ENCODE measurements at regions not wholly inside any gene's neighbourhood (a gene's known extent, or its start where the extent isn't known, plus 50 kb on each side); places are given as distances from the start of the nearest gene placed in this dataset.
"Not testable (repeated sequence)": the region's sequence is repeated elsewhere in the genome, so short reads cannot be mapped to it uniquely, and the experiment has no call there.

DNA sequence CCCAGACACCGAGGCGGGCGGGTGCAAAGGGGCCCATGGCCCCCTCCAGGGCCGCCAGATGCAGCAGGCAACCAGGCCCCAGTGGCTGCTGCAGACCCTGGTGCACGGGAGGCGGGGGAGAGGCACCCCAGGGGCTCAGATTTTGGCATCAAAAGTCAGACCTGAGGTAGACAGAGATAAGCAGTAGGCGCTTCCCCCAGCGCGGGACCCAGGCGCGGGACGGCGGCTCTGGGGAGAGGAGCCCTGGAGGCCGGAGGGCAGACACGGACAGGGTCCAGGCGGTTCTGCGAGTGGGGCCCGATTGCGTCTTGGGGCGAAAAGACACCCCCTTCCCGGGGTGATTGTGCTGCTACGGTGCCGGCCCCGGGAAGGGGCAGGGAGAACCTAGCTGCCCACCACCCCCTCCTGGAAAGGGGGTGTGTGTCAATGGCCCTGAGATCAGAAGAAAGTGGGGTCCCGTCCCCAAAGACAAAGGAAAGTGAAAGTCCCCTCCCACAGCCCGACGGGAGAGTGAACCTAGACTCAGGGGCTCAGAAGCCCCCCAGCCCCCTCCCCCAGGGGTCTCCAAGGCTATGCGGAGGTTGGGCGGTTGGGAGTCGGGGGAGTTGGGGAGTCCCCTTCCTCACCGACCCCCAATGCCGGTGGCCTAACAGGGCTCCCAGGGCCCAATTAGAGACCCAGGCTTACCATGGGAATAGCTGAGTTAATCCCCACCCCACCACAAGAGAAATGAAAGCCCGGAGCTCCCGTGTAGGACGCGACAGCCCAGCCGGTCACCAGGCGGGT lies 178.5 kb downstream of the SPATA31A1 start:
- not testable (repeated sequence) for H3K23ac ChIP-seq (ENCODE audit: low read length); H3K4ac ChIP-seq (ENCODE audit: low read depth, low read length); H3K18ac ChIP-seq (ENCODE audit: low read length); H2AFZ ChIP-seq (ENCODE audit: insufficient read depth, low read length, poor library complexity); H3K4me2 ChIP-seq (ENCODE audit: low read length); H2BK12ac ChIP-seq (ENCODE audit: low read length); DNase-seq; H3K9me3 ChIP-seq (ENCODE audit: insufficient read depth, low read depth, low read length); H4K8ac ChIP-seq (ENCODE audit: low read depth, low read length); H2BK5ac ChIP-seq (ENCODE audit: low read depth, low read length, poor library complexity); H3K4me3 ChIP-seq (ENCODE audit: low read depth, low read length); H2BK120ac ChIP-seq (ENCODE audit: insufficient read depth, low read length, poor library complexity); H3K9ac ChIP-seq (ENCODE audit: low read length); H2AK5ac ChIP-seq (ENCODE audit: low read length); H3K27me3 ChIP-seq (ENCODE audit: insufficient read depth, low read length); H4K12ac ChIP-seq (ENCODE audit: low read depth, low read length); H4K91ac ChIP-seq (ENCODE audit: low read depth, low read length); H3K4me1 ChIP-seq (ENCODE audit: control insufficient read depth in 1 of 2, insufficient read depth in 2 of 2, low read length in 2 of 2); H3K27ac ChIP-seq (ENCODE audit: low read depth, low read length); H3K36me3 ChIP-seq (ENCODE audit: control insufficient read depth in 1 of 2, insufficient read depth in 2 of 2, low read length in 2 of 2); H3K79me1 ChIP-seq (ENCODE audit: low read length); H3K79me2 ChIP-seq (ENCODE audit: control insufficient read depth, insufficient read depth, low read length, poor library complexity); H3K14ac ChIP-seq (ENCODE audit: low read length)
- no CpG with 5 or more reads among the region's 38 CpGs for WGBS (ENCODE audit: extremely low coverage, insufficient coverage, insufficient read length)

DNA sequence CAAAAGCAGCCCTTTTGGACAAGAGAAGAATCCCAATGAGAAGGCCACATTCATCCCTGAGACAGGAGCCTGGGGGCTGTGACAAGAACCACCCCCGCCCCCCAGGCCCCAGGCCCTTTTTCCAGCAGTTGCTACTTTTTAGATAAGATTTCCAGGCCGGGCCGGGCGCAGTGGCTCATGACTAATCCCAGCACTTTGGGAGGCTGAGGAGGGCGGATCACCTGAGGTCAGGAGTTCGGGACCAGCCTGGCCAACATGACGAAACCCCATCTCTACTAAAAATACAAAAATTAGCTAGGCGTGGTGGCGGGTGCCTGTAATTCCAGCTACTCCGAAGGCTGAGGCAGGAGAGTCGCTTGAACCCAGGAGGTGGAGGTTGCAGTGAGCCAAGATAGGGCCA lies 179.4 kb downstream of the SPATA31A1 start:
- H4K91ac ChIP-seq (ENCODE audit: low read depth, low read length); H3K4ac ChIP-seq (ENCODE audit: low read depth, low read length); H2AK5ac ChIP-seq (ENCODE audit: low read length); H2BK12ac ChIP-seq (ENCODE audit: low read length); H2BK120ac ChIP-seq (ENCODE audit: insufficient read depth, low read length, poor library complexity); DNase-seq; H3K4me3 ChIP-seq (ENCODE audit: low read depth, low read length); H3K79me1 ChIP-seq (ENCODE audit: low read length); H3K27me3 ChIP-seq (ENCODE audit: insufficient read depth, low read length); H3K14ac ChIP-seq (ENCODE audit: low read length); H3K18ac ChIP-seq (ENCODE audit: low read length); H3K4me2 ChIP-seq (ENCODE audit: low read length); H3K9ac ChIP-seq (ENCODE audit: low read length); H2AFZ ChIP-seq (ENCODE audit: insufficient read depth, low read length, poor library complexity); H4K12ac ChIP-seq (ENCODE audit: low read depth, low read length); H3K79me2 ChIP-seq (ENCODE audit: control insufficient read depth, insufficient read depth, low read length, poor library complexity); H3K9me3 ChIP-seq (ENCODE audit: insufficient read depth, low read depth, low read length); H3K27ac ChIP-seq (ENCODE audit: low read depth, low read length); H4K8ac ChIP-seq (ENCODE audit: low read depth, low read length); H3K36me3 ChIP-seq (ENCODE audit: control insufficient read depth in 1 of 2, insufficient read depth in 2 of 2, low read length in 2 of 2); H3K23ac ChIP-seq (ENCODE audit: low read length); H2BK5ac ChIP-seq (ENCODE audit: low read depth, low read length, poor library complexity); H3K4me1 ChIP-seq (ENCODE audit: control insufficient read depth in 1 of 2, insufficient read depth in 2 of 2, low read length in 2 of 2): not testable (repeated sequence)
- WGBS (ENCODE audit: extremely low coverage, insufficient coverage, insufficient read length): no CpG with 5 or more reads among the region's 11 CpGs

DNA sequence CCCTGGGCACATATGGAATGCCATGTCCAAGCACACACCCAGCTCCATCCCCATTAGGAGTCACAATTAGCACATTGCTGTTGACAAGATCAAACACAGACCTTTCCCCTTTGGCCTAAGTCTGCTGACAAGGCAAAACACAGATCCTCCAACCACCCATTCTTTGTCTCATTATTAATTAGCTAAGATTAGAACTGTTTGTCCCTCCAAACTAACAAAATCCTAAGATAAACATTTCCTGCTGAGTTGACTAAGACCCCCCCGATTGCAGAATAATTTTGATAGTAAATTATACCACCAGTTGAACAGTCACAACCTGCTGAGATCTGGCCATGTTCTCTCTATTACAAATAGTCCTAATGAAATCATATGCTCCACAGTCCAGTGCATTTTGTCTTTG lies 186.7 kb downstream of the SPATA31A1 start:
- H3K36me3 ChIP-seq (ENCODE audit: control insufficient read depth in 1 of 2, insufficient read depth in 2 of 2, low read length in 2 of 2); DNase-seq; H3K9me3 ChIP-seq (ENCODE audit: insufficient read depth, low read depth, low read length); H2BK120ac ChIP-seq (ENCODE audit: insufficient read depth, low read length, poor library complexity); H3K9ac ChIP-seq (ENCODE audit: low read length); H4K91ac ChIP-seq (ENCODE audit: low read depth, low read length); H2AK5ac ChIP-seq (ENCODE audit: low read length); H3K23ac ChIP-seq (ENCODE audit: low read length); H3K79me1 ChIP-seq (ENCODE audit: low read length); H2AFZ ChIP-seq (ENCODE audit: insufficient read depth, low read length, poor library complexity); H3K27me3 ChIP-seq (ENCODE audit: insufficient read depth, low read length); H3K4ac ChIP-seq (ENCODE audit: low read depth, low read length); H3K79me2 ChIP-seq (ENCODE audit: control insufficient read depth, insufficient read depth, low read length, poor library complexity); H4K8ac ChIP-seq (ENCODE audit: low read depth, low read length); H3K4me3 ChIP-seq (ENCODE audit: low read depth, low read length); H3K18ac ChIP-seq (ENCODE audit: low read length); H2BK5ac ChIP-seq (ENCODE audit: low read depth, low read length, poor library complexity); H3K14ac ChIP-seq (ENCODE audit: low read length); H2BK12ac ChIP-seq (ENCODE audit: low read length); H3K4me2 ChIP-seq (ENCODE audit: low read length); H3K27ac ChIP-seq (ENCODE audit: low read depth, low read length); H3K4me1 ChIP-seq (ENCODE audit: control insufficient read depth in 1 of 2, insufficient read depth in 2 of 2, low read length in 2 of 2); H4K12ac ChIP-seq (ENCODE audit: low read depth, low read length): not testable (repeated sequence)
- WGBS (ENCODE audit: extremely low coverage, insufficient coverage, insufficient read length): no CpG with 5 or more reads among the region's 1 CpG

DNA sequence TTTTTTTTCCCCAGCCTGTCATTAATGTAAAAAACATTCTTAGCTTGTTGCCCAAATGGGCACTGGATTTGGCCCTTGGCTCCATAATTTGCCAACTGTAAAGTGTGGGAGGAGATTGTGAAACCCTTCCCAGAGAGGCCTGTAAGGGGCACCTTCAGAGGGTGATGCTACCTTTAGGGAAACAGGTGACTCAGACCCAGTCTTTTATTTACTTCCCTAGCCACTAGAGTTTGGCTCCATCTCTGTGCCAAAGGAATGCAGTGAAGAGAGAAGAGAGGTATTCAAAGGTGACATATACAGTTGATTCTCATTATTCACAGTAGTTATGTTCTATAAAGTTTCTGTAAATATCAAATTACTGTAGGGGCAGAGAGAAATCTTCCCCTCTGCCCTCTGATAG lies 189.6 kb downstream of the SPATA31A1 start:
- H3K9ac ChIP-seq (ENCODE audit: low read length); H3K23ac ChIP-seq (ENCODE audit: low read length); H3K36me3 ChIP-seq (ENCODE audit: control insufficient read depth in 1 of 2, insufficient read depth in 2 of 2, low read length in 2 of 2); H2BK12ac ChIP-seq (ENCODE audit: low read length); H4K91ac ChIP-seq (ENCODE audit: low read depth, low read length); H2BK120ac ChIP-seq (ENCODE audit: insufficient read depth, low read length, poor library complexity); H4K8ac ChIP-seq (ENCODE audit: low read depth, low read length); H2BK5ac ChIP-seq (ENCODE audit: low read depth, low read length, poor library complexity); H3K79me1 ChIP-seq (ENCODE audit: low read length); H3K27me3 ChIP-seq (ENCODE audit: insufficient read depth, low read length); H3K79me2 ChIP-seq (ENCODE audit: control insufficient read depth, insufficient read depth, low read length, poor library complexity); H3K4ac ChIP-seq (ENCODE audit: low read depth, low read length); H3K4me1 ChIP-seq (ENCODE audit: control insufficient read depth in 1 of 2, insufficient read depth in 2 of 2, low read length in 2 of 2); H3K14ac ChIP-seq (ENCODE audit: low read length); H3K18ac ChIP-seq (ENCODE audit: low read length); H2AFZ ChIP-seq (ENCODE audit: insufficient read depth, low read length, poor library complexity); H3K4me3 ChIP-seq (ENCODE audit: low read depth, low read length); H3K4me2 ChIP-seq (ENCODE audit: low read length); H3K27ac ChIP-seq (ENCODE audit: low read depth, low read length); DNase-seq; H3K9me3 ChIP-seq (ENCODE audit: insufficient read depth, low read depth, low read length); H4K12ac ChIP-seq (ENCODE audit: low read depth, low read length); H2AK5ac ChIP-seq (ENCODE audit: low read length): not testable (repeated sequence)
